CD4-positive, alpha-beta T cell treated with Interleukin-6 at 100 ng/mL for 8 hours (primary cell): ENCODE measurements at regions not wholly inside any gene's neighbourhood (a gene's known extent, or its start where the extent isn't known, plus 50 kb on each side); places are given as distances from the start of the nearest gene placed in this dataset.
"Not testable (repeated sequence)": the region's sequence is repeated elsewhere in the genome, so short reads cannot be mapped to it uniquely, and the experiment has no call there.

ENCODE experiments used
- DNase-seq: peaks from one replicate; pipeline ENCODE4 v3.0.0-alpha.2; 2020; ENCODE audit warnings: mixed read lengths, low spot score

- DNase-seq, result no peak
Observed at GRCh38 chr1:43042773-43043457, 84.2 kb upstream of the SLC2A1 start.

DNA sequence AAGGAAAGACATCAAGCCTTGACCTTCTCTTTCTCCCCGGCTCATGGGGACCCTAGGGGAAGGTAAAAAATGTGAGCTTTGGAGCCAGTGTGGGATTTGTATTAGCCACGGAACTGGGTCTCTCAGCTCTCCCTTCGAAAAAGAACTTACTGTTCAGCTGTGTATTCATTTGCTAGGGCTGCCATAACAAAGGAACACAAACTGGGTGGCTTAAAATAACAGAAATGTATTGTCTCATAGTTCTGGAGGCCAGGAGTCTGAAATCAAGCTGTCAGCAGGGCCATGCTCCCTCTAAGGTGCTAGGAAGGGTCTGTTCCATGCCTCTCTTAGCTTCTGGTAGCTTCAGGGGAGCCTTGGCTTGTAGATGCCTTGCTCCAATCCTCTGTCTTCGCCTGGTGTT is 83.5 kb upstream of the SLC2A1 start:
- DNase-seq, result no peak

DNA sequence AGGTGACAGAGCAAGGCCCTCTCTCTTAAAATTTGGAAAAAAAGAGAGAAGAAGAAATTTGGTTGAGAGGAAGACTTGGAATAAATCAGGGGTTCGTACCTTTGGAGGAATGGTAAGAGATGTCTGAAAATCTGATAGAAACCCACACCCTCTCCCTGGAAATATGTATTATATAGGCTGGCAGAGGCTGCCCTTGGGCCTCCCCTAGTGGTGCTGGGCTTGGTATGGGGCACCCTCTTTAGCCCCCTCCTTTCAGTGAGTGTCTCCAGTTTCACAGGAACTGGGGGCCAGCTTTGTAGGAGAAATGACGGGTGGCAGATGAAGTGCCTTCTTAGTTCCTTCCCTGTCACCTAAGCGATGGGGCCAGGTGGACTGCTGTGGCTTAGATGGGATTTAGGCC is 82.9 kb upstream of the SLC2A1 start:
- no peak for DNase-seq

DNA sequence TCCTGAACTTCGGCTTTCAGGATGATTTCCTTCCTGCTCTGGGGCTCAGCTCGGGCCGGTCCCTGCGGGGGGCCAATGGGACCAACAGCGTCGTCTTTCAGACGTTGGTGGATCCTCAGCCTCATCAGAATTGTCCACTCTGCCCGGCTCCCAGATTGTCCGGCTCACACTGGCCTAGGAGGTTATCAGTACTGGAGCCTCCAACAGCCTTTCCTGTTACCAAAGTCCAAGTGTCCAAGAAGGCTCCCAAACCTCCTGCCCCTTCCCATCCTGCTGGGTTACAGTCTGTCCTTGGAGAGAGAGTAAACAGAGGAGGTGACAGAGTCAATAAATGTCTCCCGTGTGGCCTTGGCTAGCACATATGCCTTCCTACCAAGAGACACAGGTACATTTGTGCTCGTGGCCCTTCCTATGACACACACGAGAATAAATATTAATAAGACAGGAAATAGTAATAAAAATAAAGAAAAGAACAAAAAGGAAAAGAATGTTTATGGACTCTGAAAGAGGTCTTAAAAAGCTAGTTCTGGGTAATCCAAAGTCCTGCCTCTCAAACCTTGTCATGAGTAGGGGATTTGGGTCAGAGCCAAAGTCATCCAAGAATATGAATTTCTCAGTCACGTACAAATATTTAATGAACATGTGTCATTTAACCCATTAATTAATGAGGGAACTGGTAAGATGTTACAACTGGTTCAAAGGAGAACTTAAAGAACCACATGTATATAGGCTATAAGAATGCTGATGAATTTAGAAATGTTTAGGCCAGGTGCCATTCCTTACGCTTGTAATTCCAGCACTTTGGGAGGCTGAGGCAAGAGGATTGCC is 80.8 kb upstream of the SLC2A1 start:
- no peak for DNase-seq

GRCh38 chr1:43038232-43038935 is 79.7 kb upstream of the SLC2A1 start:
- DNase-seq, result no peak

GRCh38 chr1:43037466-43037865 is 78.8 kb upstream of the SLC2A1 start:
- DNase-seq, result no peak

GRCh38 chr1:43036932-43037331 is 78.3 kb upstream of the SLC2A1 start:
- DNase-seq, result no peak

DNA sequence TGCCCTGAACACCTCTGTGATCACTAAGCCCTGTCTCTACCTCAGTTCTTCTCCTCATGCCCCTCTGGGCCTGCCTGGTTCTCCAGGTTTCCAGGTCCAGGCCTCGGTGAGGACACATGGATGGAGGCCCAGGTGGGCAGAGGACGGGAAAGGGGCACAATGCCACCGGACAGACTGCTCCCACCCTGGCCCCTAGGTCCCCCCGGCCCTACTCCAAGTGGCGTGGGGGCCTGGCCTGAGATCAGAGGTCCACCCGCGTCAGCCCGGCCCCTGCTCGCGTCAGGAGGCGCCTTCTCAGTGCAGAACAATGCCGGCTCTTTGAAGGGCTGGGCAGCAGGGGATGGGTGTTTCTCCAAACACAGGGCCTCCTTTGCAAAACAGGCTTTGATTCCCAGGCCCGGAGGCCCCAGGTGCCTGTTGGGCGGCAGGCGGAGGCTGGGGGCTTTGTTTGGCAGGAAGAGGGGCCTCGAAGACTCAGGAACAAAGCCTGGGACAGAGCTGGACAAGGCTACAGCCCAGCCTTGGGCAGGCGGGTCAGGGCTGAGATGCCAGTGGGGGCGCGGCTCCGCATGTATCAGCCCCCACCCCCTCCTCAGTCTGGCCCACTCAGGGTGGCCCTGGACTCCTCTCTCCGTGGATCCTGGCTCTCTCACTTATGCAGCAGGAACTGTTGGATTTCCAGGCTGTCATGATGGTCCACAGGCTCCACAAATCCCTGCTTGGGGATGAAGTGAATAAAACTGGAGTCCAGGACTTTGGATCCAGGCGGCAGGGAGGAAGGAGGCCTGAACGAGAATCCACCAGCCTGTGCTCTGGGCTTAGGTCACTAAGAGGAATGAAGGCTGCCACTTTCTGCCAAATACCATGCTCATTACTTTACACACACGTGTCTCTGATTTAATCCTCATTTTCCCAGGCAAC is 77.4 kb upstream of the SLC2A1 start:
- no peak for DNase-seq

DNA sequence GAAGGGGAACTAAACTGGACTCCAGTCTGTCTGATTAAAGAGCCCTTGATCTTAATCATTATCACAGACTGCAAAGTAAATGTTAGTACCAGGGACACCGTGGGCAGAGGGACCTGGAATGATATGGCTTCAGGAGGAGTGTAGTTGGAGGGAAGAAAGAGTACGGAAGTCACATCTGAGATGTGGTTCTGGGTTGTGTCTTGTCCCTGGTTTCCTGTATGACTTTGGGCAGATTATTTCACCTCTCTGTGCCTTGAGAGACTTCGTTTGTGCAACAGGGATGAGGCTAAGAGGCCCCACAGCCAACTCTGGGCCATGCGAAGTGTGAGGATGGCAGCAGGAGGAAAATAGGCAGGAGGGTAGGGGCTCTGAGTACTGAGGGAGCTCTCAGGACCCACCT is 76.1 kb upstream of the SLC2A1 start:
- DNase-seq, result peak; percentile 27

DNA sequence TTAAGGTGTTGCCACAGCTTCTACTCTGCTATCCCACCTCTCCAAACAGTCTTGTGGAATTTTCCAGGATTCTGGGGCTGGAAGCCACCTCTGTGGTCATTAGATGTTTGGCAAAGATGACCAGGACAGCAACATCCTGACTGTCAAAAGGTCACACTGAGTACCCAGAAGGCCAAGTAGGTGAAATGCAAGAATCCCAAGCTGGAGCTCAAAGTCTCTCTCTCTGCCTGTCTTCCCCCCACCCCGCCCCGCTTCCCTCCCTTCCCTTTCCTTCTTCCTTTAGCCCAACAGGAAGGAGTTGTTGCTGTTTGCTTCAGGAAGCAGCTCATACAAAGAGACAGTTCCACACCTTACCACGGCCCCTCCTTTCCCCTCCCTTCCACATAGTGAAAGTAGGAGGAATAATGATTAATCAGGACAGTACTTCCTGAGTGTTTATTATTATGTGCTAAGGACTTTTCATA is 75.6 kb upstream of the SLC2A1 start:
- DNase-seq, result no peak

- DNase-seq, result no peak
Observed at GRCh38 chr1:43031316-43032203, 72.9 kb upstream of the SLC2A1 start.

DNA sequence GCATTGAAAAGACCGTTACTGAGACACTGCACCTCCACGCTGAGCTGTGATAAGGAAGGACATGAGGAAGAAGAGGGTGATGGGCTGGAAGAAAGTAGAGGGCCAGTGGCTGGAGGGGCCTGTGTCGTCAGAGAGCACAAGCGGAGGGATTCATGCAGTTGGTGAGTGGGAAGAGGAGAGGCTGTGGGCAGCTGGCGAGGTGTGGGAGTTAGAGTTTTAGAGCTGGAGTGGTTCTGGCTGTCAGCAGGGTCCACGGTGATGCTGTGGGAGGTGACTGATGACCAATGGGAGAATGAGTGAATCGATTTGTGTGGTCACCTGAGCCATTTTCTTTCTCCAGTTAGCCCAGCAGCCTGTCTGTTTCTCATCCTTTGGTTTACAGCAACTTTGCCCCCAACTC is 66.2 kb upstream of the SLC2A1 start:
- no peak for DNase-seq

DNA sequence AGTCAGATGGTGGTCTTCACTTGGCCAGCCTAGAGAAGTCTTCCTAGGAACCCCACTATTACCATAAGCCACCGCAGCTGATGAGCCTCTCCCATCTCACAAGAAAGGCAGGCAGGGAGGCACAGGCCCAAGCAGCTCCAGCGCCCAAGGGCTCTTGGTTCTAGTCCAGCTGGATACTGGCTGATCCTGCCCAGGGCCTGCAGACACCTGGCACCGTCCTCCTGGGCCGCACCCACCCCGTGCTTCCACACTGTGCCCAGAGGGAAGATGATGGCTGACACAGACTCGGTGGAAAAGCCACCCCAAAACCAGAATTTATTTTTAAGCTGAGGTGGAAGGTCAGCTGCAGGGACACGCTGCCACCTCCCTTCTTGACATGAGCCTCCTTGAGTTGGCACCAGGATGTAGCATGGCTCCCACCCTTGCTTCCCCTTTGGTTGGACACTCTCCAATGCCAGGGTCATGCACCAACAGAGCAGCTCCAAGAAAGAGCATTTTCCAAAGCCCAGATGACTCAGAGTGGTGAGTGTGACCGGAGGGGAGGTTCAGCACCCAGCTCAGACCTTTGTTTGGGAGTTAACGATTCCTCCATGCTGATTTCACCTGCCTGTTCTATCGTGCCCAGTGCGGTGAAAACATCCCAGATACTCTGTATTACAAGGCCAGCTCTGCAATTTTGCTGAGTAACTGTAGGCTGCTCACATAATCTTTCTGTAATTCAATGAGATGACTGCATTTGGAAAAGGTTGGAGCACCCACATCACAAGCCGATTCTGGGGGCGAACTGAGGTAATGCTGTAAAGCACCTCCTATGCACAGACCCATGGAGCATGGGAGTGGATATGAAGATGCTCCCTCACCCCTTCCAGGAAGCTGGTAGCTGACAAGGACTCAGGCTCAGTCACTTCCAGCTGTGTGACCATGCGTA is 63.1 kb upstream of the SLC2A1 start:
- no peak for DNase-seq

- no peak for DNase-seq
Observed at GRCh38 chr1:43019226-43019625, 60.6 kb upstream of the SLC2A1 start.

DNA sequence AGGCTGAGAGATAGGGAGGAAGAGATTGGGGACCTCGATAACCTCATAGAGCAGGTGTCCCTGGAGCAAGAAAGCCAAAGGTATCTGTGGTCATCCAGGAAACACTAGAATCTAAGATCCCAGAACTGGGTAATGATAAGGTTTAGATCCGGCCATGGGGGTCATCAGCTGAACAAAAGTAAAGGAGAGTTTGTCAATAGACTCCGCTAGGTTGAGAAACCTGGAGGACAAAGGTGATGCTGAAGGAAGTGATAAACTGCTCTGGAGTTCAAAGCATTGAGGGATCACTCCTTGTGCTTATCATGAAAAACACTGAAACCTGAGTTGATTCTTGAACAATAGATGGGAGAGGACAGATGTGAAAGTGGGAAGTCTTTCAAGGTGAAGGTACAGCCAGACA is 59.5 kb upstream of the SLC2A1 start:
- no peak for DNase-seq

- DNase-seq, result no peak
Observed at GRCh38 chr1:43015269-43015668, 56.6 kb upstream of the SLC2A1 start.

- not testable (repeated sequence) for DNase-seq
Observed at GRCh38 chr1:43014579-43014978, 55.9 kb upstream of the SLC2A1 start.

GRCh38 chr1:43011020-43011419 is 52.4 kb upstream of the SLC2A1 start:
- no peak for DNase-seq

DNA sequence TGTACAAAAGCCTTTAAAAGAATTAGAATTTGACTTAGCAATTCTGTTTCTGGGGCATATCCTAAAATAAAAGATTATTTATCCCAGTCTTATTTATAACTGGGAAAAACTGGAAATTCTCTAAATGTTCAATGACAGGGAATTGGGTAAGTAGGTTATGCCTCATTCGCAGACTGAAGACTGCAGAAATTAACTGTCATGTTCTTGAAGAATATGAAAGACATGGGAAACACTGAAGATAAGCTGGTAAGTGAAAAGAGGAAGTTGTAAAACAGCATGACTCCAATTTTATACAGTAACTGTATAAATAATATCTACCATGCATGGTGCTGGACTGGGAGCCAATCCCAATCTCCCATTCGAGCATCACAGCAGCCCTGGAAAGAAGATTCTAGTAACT is 50.6 kb upstream of the SLC2A1 start:
- no peak for DNase-seq
